GM19463 (cell line): ENCODE measurements at regions not wholly inside any gene's neighbourhood (a gene's known extent, or its start where the extent isn't known, plus 50 kb on each side); places are given as distances from the start of the nearest gene placed in this dataset.
"Not testable (repeated sequence)": the region's sequence is repeated elsewhere in the genome, so short reads cannot be mapped to it uniquely, and the experiment has no call there.

Experiments used
- ATAC-seq: cut with Tn5 transposase; IDR thresholded peaks from one replicate; pipeline ENCODE4 v1.9.1; 2021; ENCODE audit warnings: mild to moderate bottlenecking, moderate library complexity; ENCODE audit not compliant: unreplicated experiment

GRCh38 chr4:159906517-159906916, 803.6 kb downstream of the RAPGEF2 start:
- ATAC-seq, result no peak

GRCh38 chr4:159910721-159911120, 807.8 kb downstream of the RAPGEF2 start:
- ATAC-seq, result no peak

GRCh38 chr4:159922119-159922518, 819.2 kb downstream of the RAPGEF2 start:
- ATAC-seq, result no peak

GRCh38 chr4:159925770-159926169, 822.9 kb downstream of the RAPGEF2 start:
- ATAC-seq, result no peak

- no peak for ATAC-seq
Measured at GRCh38 chr4:159926871-159927270, 824.0 kb downstream of the RAPGEF2 start.

- no peak for ATAC-seq
Measured at GRCh38 chr4:159927781-159928180, 824.9 kb downstream of the RAPGEF2 start.

GRCh38 chr4:159934602-159935001, 831.7 kb downstream of the RAPGEF2 start:
- ATAC-seq, result not testable (repeated sequence)

GRCh38 chr4:159937595-159937994, 834.7 kb downstream of the RAPGEF2 start:
- ATAC-seq, result peak; percentile 95

GRCh38 chr4:159939681-159940080, 836.8 kb downstream of the RAPGEF2 start:
- not testable (repeated sequence) for ATAC-seq

GRCh38 chr4:159941076-159941475, 838.2 kb downstream of the RAPGEF2 start:
- ATAC-seq, result no peak

- ATAC-seq, result no peak
Measured at GRCh38 chr4:159944477-159944876, 841.6 kb downstream of the RAPGEF2 start.

- no peak for ATAC-seq
Measured at GRCh38 chr4:159946983-159947615, 844.2 kb downstream of the RAPGEF2 start.

- ATAC-seq, result no peak
Measured at GRCh38 chr4:159950707-159951106, 847.8 kb downstream of the RAPGEF2 start.

- ATAC-seq, result no peak
Measured at GRCh38 chr4:159966746-159967145, 863.9 kb downstream of the RAPGEF2 start.

- ATAC-seq, result not testable (repeated sequence)
Measured at GRCh38 chr4:159976871-159977482, 874.1 kb downstream of the RAPGEF2 start.

- ATAC-seq, result no peak
Measured at GRCh38 chr4:159977907-159978617, 875.2 kb downstream of the RAPGEF2 start.

GRCh38 chr4:159979351-159979750, 876.5 kb downstream of the RAPGEF2 start:
- ATAC-seq, result no peak

- ATAC-seq, result no peak
Measured at GRCh38 chr4:159979953-159980352, 877.1 kb downstream of the RAPGEF2 start.

GRCh38 chr4:159980826-159981468, 878.1 kb downstream of the RAPGEF2 start:
- no peak for ATAC-seq

- ATAC-seq, result no peak
Measured at GRCh38 chr4:159981469-159981856, 878.6 kb downstream of the RAPGEF2 start.

- ATAC-seq, result no peak
Measured at GRCh38 chr4:159983082-159983481, 880.2 kb downstream of the RAPGEF2 start.
